Smooth muscle cell (in vitro differentiated cells): ENCODE measurements at regions not wholly inside any gene's neighbourhood (a gene's known extent, or its start where the extent isn't known, plus 50 kb on each side); places are given as distances from the start of the nearest gene placed in this dataset.

Experiments
- DNase-seq: peaks from one replicate; lab custom pipeline; 2025; ENCODE audit not compliant: unreplicated experiment; lab: John Stamatoyannopoulos, UW
- H2AFZ ChIP-seq: fragments of 200-600 bp; sonication (generic); 2 replicates; pipeline ENCODE4 v1.6.0; 2016; ENCODE audit warnings: antibody characterized with exemption, low read depth, mild to moderate bottlenecking
- H3F3A ChIP-seq: fragments of 200-600 bp; sonication (generic); 2 replicates; pipeline ENCODE4 v1.6.0; 2017; ENCODE audit warnings: antibody characterized with exemption, low read depth
- H3K27ac ChIP-seq: fragments of 200-600 bp; sonication (generic); 2 replicates; pipeline ENCODE4 v1.5.1; 2016; ENCODE audit warnings: low read depth, mild to moderate bottlenecking
- H3K27me3 ChIP-seq: fragments of 200-600 bp; sonication (generic); 2 replicates; pipeline ENCODE4 v1.6.1; 2016; ENCODE audit warnings: low read depth, mild to moderate bottlenecking
- H3K36me3 ChIP-seq: fragments of 200-600 bp; sonication (generic); 2 replicates; pipeline ENCODE4 v1.5.1; 2016; ENCODE audit warnings: low read depth
- H3K4me1 ChIP-seq: fragments of 200-600 bp; sonication (generic); 2 replicates; pipeline ENCODE4 v1.5.1; 2016; ENCODE audit warnings: low read depth
- H3K4me2 ChIP-seq: fragments of 200-600 bp; sonication (generic); 2 replicates; pipeline ENCODE4 v1.6.0; 2016; ENCODE audit warnings: mild to moderate bottlenecking
- H3K4me3 ChIP-seq: fragments of 200-600 bp; sonication (generic); 2 replicates; pipeline ENCODE4 v1.5.1; 2016; ENCODE audit warnings: mild to moderate bottlenecking
- H3K79me2 ChIP-seq: fragments of 200-600 bp; sonication (generic); 2 replicates; pipeline ENCODE4 v1.6.0; 2016; ENCODE audit warnings: low read depth, mild to moderate bottlenecking
- H3K9ac ChIP-seq: fragments of 200-600 bp; sonication (generic); 2 replicates; pipeline ENCODE4 v1.6.0; 2016; ENCODE audit warnings: low read depth
- H3K9me3 ChIP-seq: fragments of 200-600 bp; sonication (generic); replicated peaks from 2 replicates; pipeline ENCODE4 v1.5.1; 2016; ENCODE audit warnings: low read depth
- H4K20me1 ChIP-seq: fragments of 200-600 bp; sonication (generic); 2 replicates; pipeline ENCODE4 v1.6.0; 2016; ENCODE audit warnings: low read depth
- CTCF ChIP-seq: fragments of 200-600 bp; sonication (generic); IDR thresholded peaks from 2 replicates; pipeline ENCODE4 v1.5.1; 2017; ENCODE audit warnings: borderline replicate concordance, mild to moderate bottlenecking, antibody characterized with exemption; ENCODE audit not compliant: insufficient read depth, poor library complexity, severe bottlenecking
- WGBS: methylation state at CpG from one replicate; pipeline ENCODE4 v1.1.7; 2016; ENCODE audit warnings: low lambda C conversion rate; 5-methylcytosine and 5-hydroxymethylcytosine counted together

GRCh38 chr12:127013197-127013596, 1253.8 kb upstream of the TMEM132C start:
- no peak overlapping the region for H3K27ac ChIP-seq
- no peaks in the 10 kb centered on the region for H3K36me3 ChIP-seq
- no peak overlapping the region for H3K4me2 ChIP-seq
- H3F3A ChIP-seq, result no peaks in the 10 kb centered on the region
- no peaks in the 10 kb centered on the region for H3K27me3 ChIP-seq
- no peak for TF ChIP-seq CTCF
- 90% methylated on average over 4 of the region's 4 CpGs for WGBS
- no peaks in the 10 kb centered on the region for H3K79me2 ChIP-seq
- H3K4me3 ChIP-seq, result no peak overlapping the region
- no peaks in the 10 kb centered on the region for H3K4me1 ChIP-seq
- no peaks in the 10 kb centered on the region for H3K9me3 ChIP-seq
- H3K9ac ChIP-seq, result no peak overlapping the region
- DNase-seq, result no peak
- H2AFZ ChIP-seq, result no peak overlapping the region
- no peaks in the 10 kb centered on the region for H4K20me1 ChIP-seq

DNA sequence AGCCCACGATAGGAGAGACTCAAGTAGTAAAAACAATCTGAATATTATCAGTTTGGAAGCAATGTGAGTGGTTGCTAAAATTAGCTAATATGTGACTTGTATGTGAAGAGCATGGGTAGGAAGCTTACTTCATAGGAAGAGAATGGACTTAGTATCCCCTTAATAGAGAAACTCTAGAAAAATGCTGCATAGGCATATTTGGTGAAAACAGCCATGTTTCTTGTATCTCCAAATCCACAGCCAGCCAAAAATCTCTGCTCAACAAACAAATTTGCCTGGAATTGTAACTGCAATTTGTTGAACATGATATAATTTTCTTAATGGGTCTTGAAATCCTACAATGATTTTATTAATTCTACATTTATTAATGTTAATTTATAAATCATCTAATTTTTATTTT, 1252.9 kb upstream of the TMEM132C start:
- H3K9me3 ChIP-seq, result no peaks in the 10 kb centered on the region
- no peaks in the 10 kb centered on the region for H3K36me3 ChIP-seq
- no peak overlapping the region for H3K4me2 ChIP-seq
- no peak overlapping the region for H3K4me3 ChIP-seq
- no peak for DNase-seq
- H3K4me1 ChIP-seq, result no peaks in the 10 kb centered on the region
- H3K79me2 ChIP-seq, result no peaks in the 10 kb centered on the region
- no peak overlapping the region for H2AFZ ChIP-seq
- no peaks in the 10 kb centered on the region for H4K20me1 ChIP-seq
- no peaks in the 10 kb centered on the region for H3F3A ChIP-seq
- H3K27ac ChIP-seq, result no peak overlapping the region
- WGBS, result 89% methylated on average over 1 of the region's 1 CpG
- H3K9ac ChIP-seq, result no peak overlapping the region
- no peak for TF ChIP-seq CTCF
- H3K27me3 ChIP-seq, result no peaks in the 10 kb centered on the region

GRCh38 chr12:127024791-127025190, 1242.2 kb upstream of the TMEM132C start:
- Histone ChIP-seq H2AFZ (no peak overlapping the region), H3K27ac (no peak overlapping the region)
- 70% methylated on average over 2 of the region's 2 CpGs for WGBS

More at GRCh38 chr12:127024791-127025190, 1242.2 kb upstream of the TMEM132C start:
- no peaks in the 10 kb centered on the region for H3K27me3 ChIP-seq
- TF ChIP-seq CTCF, result no peak
- H3K36me3 ChIP-seq, result no peaks in the 10 kb centered on the region
- H4K20me1 ChIP-seq, result no peaks in the 10 kb centered on the region
- H3K9ac ChIP-seq, result no peak overlapping the region
- no peaks in the 10 kb centered on the region for H3F3A ChIP-seq
- H3K4me2 ChIP-seq, result no peak overlapping the region
- H3K79me2 ChIP-seq, result no peaks in the 10 kb centered on the region
- H3K4me3 ChIP-seq, result no peak overlapping the region
- no peaks in the 10 kb centered on the region for H3K4me1 ChIP-seq
- no peak for DNase-seq
- H3K9me3 ChIP-seq, result no peaks in the 10 kb centered on the region
